NCI-H446 (cell line): ENCODE measurements at regions not wholly inside any gene's neighbourhood (a gene's known extent, or its start where the extent isn't known, plus 50 kb on each side); places are given as distances from the start of the nearest gene placed in this dataset.

Experiments
- DNase-seq, 2 experiments: peaks; one replicate each; lab custom pipeline; 2025; lab: John Stamatoyannopoulos, UW

DNA sequence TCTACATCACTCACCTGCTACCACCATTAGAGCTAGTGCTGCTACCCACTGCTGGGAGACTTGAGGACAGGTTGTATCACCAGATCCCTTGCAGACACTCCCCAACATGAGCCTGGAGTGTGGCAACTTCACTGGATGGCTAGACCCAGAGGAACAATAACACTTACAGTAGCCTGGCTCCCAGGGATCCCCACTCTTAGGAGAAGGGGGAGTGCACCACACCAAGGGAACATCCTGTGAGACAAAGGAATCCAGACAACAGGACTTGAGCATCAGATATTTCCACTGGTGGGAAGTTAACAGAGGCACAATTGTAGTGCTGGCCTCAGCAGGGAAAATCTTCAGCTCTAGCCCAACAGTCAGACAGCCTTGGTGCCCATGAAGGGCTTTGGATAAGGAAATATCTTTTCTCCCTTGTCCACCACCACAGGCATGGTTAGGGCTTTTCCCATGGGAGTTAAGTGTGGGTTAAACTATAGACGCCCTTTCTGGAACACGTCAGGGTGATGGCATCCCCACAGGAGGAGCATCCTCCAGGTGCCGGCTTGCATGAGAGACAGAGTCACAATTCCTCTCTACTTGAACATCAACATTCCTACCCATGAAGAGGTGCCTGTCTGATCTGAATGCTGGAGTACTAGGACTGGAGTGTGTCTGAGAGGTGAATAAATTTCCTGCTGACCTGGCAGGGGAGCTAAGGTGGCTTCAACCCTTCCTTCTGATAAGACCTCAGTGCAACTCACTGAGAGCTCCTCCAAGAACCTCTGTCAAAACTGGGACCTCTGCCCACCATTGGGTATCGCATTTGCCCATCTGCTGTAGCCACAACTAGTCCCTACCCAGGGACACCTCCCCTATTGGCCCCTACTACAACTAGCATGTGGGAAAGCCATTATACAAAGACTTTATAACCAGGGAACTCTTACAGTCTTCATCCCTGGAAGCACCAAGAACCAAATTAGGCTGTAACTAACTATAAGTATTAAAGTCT is 55.4 kb upstream of the SIRPG start:
- DNase-seq: no peak

DNA sequence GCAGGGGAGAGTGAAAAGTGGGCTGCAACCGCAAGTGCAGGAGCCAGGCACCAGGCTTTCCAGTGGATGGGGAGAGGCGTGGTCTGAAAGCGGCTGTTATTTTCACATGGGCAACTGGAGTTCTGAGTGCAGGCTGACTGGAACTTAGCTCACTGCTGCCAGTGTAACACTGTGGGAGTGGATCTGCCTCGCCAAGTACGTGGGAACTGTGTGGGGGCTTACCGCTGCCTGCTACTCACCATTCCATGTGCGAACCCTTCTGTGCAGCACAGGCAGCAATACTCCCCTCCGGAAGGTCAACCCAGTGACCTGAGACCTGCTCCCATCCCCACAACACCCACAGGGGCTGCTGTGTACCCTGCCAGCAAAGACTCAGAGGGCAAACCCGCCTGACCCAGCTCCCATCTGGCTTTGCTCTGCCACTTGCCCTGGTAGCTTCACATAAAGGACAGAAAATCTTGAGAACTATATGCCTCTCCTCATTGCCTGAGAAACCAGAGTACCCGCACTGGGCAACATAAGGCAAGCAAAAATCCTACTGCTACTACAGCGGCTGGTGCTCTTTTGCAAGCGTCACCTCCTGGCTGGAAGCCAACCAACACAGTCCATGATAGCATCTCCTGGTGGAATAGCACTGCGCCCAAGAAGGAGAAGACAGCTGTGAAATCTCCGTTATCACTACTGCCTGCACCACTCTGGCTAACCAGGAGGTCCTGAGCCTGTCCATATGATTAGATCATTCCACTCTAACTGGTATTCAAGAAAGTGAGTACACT is 54.4 kb upstream of the SIRPG start:
- DNase-seq: peak in 1 of 2 experiments; percentile 27

DNA sequence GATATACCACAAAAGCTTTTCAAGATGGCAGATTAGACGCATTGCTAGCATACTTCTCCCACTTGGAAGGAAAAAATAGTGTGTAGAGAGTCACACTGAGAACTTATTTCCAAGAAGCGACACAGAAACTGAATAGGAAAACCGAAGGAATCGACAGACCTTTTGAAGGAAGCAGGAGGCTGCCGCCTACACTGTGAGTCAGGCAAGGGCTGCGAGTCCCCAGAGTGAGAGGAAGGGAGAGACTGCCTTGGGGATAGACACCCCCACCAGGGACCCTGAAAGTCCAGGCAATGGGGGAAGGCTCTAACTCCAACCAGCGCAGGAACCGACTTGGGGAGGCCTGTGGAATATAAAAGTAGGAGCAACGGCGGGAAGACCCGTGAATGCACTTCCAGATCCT is 53.7 kb upstream of the SIRPG start:
- DNase-seq: no peak

DNA sequence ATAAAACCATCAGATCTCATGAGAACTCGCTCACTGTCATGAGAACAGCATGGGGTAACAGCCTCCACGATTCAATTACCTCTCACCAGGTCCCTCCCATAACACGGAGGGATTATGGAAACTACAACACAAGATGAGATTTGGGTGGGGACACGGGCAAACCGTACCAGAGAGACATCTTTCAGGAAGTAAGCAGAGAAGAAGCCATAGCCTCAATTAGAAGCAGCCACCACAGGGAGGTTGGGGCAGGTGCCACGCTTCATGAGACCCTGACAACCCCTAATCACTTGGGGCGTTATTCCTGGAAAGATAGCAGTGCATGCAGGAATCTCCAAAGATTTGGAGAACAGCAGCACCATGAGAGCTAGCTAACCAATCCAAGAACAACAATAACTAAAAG is 52.9 kb upstream of the SIRPG start:
- no peak for DNase-seq

DNA sequence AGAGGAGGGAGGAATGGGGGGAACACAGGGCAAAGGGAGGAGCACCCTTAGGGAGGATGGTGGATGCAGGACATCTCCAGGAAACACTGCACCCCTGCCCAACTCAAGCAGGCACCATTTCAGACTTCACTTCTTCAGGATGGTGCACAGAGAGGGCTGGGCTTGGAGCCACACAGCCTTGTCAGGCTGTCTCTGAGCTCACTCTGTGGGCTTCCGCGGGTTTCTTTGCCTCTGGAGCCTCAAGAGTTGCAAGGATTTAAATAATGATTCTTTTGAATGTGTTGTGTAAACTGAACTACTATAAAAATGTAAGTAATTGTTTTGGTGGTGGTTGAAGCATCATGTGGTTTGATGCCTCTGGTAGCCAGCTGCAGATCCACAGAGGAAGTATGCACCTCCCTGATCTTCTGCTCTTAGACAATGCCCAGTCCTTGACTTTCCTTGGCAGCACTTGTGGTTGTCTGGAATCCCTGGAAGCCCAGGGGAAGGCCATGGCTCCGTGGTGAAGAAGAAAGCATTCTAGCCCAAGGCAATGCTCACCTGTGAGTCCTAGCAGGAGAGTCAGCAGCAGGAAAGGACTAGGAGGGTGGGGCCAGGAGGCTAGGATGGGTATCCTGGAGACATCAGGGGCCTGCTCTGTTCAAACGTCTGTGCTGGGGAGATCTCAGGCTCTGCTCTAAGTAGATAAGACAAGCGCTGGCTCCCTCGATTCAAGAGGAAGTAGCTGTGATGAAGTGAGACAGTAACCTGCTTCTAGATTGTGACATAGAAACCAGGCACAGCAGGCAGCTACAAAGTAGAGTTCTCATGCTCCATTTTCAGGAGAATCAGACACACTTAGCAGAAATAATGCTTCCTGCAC is 50.2 kb upstream of the SIRPG start:
- DNase-seq: no peak
